Caco-2 (cell line): ENCODE measurements at regions not wholly inside any gene's neighbourhood (a gene's known extent, or its start where the extent isn't known, plus 50 kb on each side); places are given as distances from the start of the nearest gene placed in this dataset.

Experiments used
- BruUV-seq: library from RNA; stranded (reverse); fragments of 400-500 nt; replicated peaks from 2 replicates; lab custom pipeline; 2021; lab: Mats Ljungman, UMichigan
- CTCF ChIA-PET: fragments of 300-600 bp; sonication (Branson Sonifier 250); formaldehyde crosslinking; loops from one replicate; lab custom pipeline; 2022; ENCODE audit warnings: antibody characterized with exemption; lab: Charles Lee
- POLR2A ChIA-PET: fragments of 300-600 bp; sonication (Branson Sonifier 250); formaldehyde crosslinking; loops from one replicate; lab custom pipeline; 2022; ENCODE audit warnings: antibody characterized with exemption; lab: Charles Lee
- DNase-seq, 2 experiments: peaks; one replicate each; pipeline versions ENCODE4 v3.0.0 to v3.0.0-alpha.2; 2020 to 2022
- H3K27me3 ChIP-seq: replicated peaks from 2 replicates; pipeline ENCODE4 v1.6.0; 2011; ENCODE audit warnings: low read length; ENCODE audit not compliant: control insufficient read depth, insufficient read depth
- H3K36me3 ChIP-seq: 2 replicates; pipeline ENCODE4 v1.5.1; 2011; ENCODE audit warnings: low read length; ENCODE audit not compliant: control insufficient read depth, insufficient read depth
- H3K4me1 ChIP-seq: fragments of 250-450 bp; sonication (Bioruptor Pico); 2 replicates; pipeline ENCODE4 v1.5.1; 2020; ENCODE audit warnings: mild to moderate bottlenecking
- H3K4me3 ChIP-seq: 2 replicates; pipeline ENCODE4 v1.5.1; 2011; ENCODE audit warnings: low read depth, mild to moderate bottlenecking, control low read depth, low read length
- H3K9me3 ChIP-seq: fragments of 250-450 bp; sonication (Bioruptor Pico); 2 replicates; pipeline ENCODE4 v1.5.1; 2020; ENCODE audit warnings: mild to moderate bottlenecking, moderate library complexity
- H3K27ac Mint-ChIP-seq: one replicate; pipeline ENCODE4 v1.8.0; 2022; ENCODE audit warnings: mixed read lengths; ENCODE audit not compliant: unreplicated experiment
- H3K27me3 Mint-ChIP-seq: one replicate; pipeline ENCODE4 v1.8.0; 2022; ENCODE audit warnings: mixed read lengths; ENCODE audit not compliant: insufficient read depth, unreplicated experiment
- H3K36me3 Mint-ChIP-seq: one replicate; pipeline ENCODE4 v1.8.0; 2022; ENCODE audit warnings: mild to moderate bottlenecking, mixed read lengths; ENCODE audit not compliant: insufficient read depth, unreplicated experiment
- H3K4me1 Mint-ChIP-seq: one replicate; pipeline ENCODE4 v1.8.0; 2022; ENCODE audit warnings: low read depth, mixed read lengths; ENCODE audit not compliant: unreplicated experiment
- H3K4me3 Mint-ChIP-seq: one replicate; pipeline ENCODE4 v1.8.0; 2022; ENCODE audit warnings: mild to moderate bottlenecking, moderate library complexity, mixed read lengths; ENCODE audit not compliant: unreplicated experiment
- H3K9me3 Mint-ChIP-seq: one replicate; pipeline ENCODE4 v1.8.0; 2022; ENCODE audit warnings: mixed read lengths; ENCODE audit not compliant: unreplicated experiment
- intact Hi-C: fragments of 100-400 bp; cut with micrococcal nuclease; formaldehyde crosslinking; loops from one replicate; pipeline ENCODE4 v1.10.0; 2022; ENCODE audit not compliant: unreplicated experiment
- TF ChIP-seq, protein P1 (sequence below), 2 experiments: fragments of 200-600 bp in 1 of 2; IDR thresholded peaks; 1 replicate in 1 of 2; 2 replicates in 1 of 2; pipeline versions ENCODE4 v1.5.1 to v1.8.0; 2011 to 2022; ENCODE audit warnings: antibody characterized with exemption in 1 of 2, control low read depth in 1 of 2, inconsistent platforms in 1 of 2, low read depth in 1 of 2, low read length in 1 of 2, mild to moderate bottlenecking in 1 of 2, moderate library complexity in 1 of 2; ENCODE audit not compliant: insufficient read depth in 1 of 2, severe bottlenecking in 1 of 2, unreplicated experiment in 1 of 2

DNA sequence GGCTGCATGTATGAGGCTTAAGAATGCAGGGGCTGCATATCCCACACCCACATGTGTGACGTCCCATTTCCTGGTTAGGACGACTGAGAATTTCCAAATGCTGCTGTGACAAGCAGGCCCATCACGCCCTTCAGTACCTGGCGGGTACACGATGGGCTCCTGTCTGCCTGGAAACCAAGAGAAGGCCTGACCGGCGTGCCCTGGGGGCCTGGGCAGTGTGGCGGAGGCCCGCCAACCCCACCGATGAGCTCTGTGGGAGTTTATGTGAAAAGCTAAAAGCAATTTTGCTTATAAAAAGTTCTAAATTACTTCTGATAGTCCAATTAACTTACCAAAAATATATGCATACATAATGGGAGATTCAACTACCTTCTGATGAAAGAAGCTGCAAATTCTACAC is 837.3 kb downstream of the GALR1 start:
- TF ChIP-seq, protein P1, sequence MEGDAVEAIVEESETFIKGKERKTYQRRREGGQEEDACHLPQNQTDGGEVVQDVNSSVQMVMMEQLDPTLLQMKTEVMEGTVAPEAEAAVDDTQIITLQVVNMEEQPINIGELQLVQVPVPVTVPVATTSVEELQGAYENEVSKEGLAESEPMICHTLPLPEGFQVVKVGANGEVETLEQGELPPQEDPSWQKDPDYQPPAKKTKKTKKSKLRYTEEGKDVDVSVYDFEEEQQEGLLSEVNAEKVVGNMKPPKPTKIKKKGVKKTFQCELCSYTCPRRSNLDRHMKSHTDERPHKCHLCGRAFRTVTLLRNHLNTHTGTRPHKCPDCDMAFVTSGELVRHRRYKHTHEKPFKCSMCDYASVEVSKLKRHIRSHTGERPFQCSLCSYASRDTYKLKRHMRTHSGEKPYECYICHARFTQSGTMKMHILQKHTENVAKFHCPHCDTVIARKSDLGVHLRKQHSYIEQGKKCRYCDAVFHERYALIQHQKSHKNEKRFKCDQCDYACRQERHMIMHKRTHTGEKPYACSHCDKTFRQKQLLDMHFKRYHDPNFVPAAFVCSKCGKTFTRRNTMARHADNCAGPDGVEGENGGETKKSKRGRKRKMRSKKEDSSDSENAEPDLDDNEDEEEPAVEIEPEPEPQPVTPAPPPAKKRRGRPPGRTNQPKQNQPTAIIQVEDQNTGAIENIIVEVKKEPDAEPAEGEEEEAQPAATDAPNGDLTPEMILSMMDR (IDR thresholded peaks at IDR 0.05; ENCODE audit: insufficient read depth in 1 of 2, low read depth in 1 of 2, low read length in 1 of 2, severe bottlenecking in 1 of 2, unreplicated experiment in 1 of 2) = no peak
- Mint-ChIP-seq H3K9me3 (no peaks in the 10 kb centered on the region), H3K36me3 (no peaks in the 10 kb centered on the region), H3K4me1 (no peaks in the 10 kb centered on the region), H3K27me3 (no peaks in the 10 kb centered on the region), H3K4me3 (no peak overlapping the region), H3K27ac (no peak overlapping the region)
- ChIA-PET POLR2A (no interaction called here), CTCF (no interaction called here)
- H3K36me3 ChIP-seq = no peaks in the 10 kb centered on the region
- H3K9me3 ChIP-seq = no peaks in the 10 kb centered on the region
- no peak for DNase-seq
- no peaks in the 10 kb centered on the region for H3K4me1 ChIP-seq
- no peak overlapping the region for H3K4me3 ChIP-seq
- intact Hi-C loops = no loop called here
- BruUV-seq = no TSS peak
- no peaks in the 10 kb centered on the region for H3K27me3 ChIP-seq

DNA sequence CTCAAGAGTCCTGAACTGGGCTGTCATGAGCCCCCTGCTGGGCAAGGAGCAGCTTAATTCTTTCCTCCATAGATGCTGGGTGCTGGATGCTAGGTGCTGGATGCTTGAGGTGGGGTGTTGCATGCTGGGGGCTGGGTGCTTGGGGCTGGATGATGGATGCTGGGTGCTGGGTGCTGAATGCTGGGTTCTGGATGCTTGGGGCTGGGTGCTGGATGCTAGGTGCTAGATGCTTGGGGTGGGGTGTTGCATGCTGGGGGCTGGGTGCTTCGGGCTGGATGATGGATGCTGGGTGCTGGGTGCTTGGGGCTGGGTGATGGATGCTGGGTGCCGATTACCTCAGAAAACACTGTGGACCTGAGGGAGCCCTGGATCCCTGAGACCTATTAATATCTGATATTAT is 837.7 kb downstream of the GALR1 start:
- POLR2A ChIA-PET = no interaction called here
- Histone ChIP-seq H3K9me3 (no peaks in the 10 kb centered on the region), H3K27me3 (no peaks in the 10 kb centered on the region), H3K36me3 (no peaks in the 10 kb centered on the region), H3K4me1 (no peaks in the 10 kb centered on the region), H3K4me3 (no peak overlapping the region)
- H3K27ac Mint-ChIP-seq = no peak overlapping the region
- no TSS peak for BruUV-seq
- CTCF ChIA-PET = no interaction called here
- intact Hi-C loops = no loop called here
- TF ChIP-seq, protein P1 (IDR thresholded peaks at IDR 0.05; ENCODE audit: insufficient read depth in 1 of 2, low read depth in 1 of 2, low read length in 1 of 2, severe bottlenecking in 1 of 2, unreplicated experiment in 1 of 2) = no peak
- H3K27me3 Mint-ChIP-seq = no peaks in the 10 kb centered on the region
- no peaks in the 10 kb centered on the region for H3K36me3 Mint-ChIP-seq
- no peak overlapping the region for H3K4me3 Mint-ChIP-seq
- H3K9me3 Mint-ChIP-seq = no peaks in the 10 kb centered on the region
- no peak for DNase-seq
- no peaks in the 10 kb centered on the region for H3K4me1 Mint-ChIP-seq

- ChIA-PET POLR2A (no interaction called here), CTCF (no interaction called here)
- Histone ChIP-seq H3K9me3 (no peaks in the 10 kb centered on the region), H3K27me3 (no peaks in the 10 kb centered on the region), H3K36me3 (no peaks in the 10 kb centered on the region), H3K4me3 (no peak overlapping the region), H3K4me1 (no peaks in the 10 kb centered on the region)
- intact Hi-C loops = no loop called here
- Mint-ChIP-seq H3K9me3 (no peaks in the 10 kb centered on the region), H3K27me3 (no peaks in the 10 kb centered on the region), H3K36me3 (no peaks in the 10 kb centered on the region), H3K4me3 (no peak overlapping the region), H3K27ac (no peak overlapping the region), H3K4me1 (no peaks in the 10 kb centered on the region)
- DNase-seq = no peak
- TF ChIP-seq, protein P1 (IDR thresholded peaks at IDR 0.05; ENCODE audit: insufficient read depth in 1 of 2, low read depth in 1 of 2, low read length in 1 of 2, severe bottlenecking in 1 of 2, unreplicated experiment in 1 of 2) = no peak
- no TSS peak for BruUV-seq
Observed at GRCh38 chr18:78090584-78090983, 840.9 kb downstream of the GALR1 start.
